ENCODE measurements at regions not wholly inside any gene's neighbourhood (a gene's known extent, or its start where the extent isn't known, plus 50 kb on each side); places are given as distances from the start of the nearest gene placed in this dataset.

DNA sequence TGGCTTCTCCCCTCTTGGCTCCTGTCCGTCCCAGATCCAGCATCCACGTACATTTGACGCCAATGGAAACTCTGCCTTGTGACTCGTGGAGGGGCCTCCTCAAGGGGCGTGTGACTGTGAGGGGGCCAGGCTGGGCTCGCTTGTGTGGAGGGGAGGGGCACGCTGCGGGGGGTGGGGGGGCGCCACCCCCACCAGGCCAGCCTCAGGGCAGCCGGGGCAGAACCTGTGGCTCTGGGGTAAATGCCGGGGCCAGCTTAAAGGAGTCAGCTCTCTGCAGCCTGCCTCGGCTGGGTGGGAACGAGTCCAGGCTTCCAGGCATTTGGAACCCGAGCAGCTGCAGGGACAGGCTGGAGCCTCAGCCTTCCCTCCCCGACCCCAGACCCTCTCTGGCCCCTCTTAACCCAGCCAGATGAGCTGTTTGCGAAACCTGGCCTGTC lies 94.1 kb downstream of the SIK1 start:
- TF ChIP-seq CTCF (IDR thresholded peaks at IDR 0.05) (no peak), EZH2 (IDR thresholded peaks at IDR 0.05; ENCODE audit: borderline replicate concordance, insufficient read depth, low read depth, low read length, poor library complexity, severe bottlenecking) (no peak)

Data from B cell (primary cell).